ENCODE measurements at regions not wholly inside any gene's neighbourhood (a gene's known extent, or its start where the extent isn't known, plus 50 kb on each side); places are given as distances from the start of the nearest gene placed in this dataset.

DNA sequence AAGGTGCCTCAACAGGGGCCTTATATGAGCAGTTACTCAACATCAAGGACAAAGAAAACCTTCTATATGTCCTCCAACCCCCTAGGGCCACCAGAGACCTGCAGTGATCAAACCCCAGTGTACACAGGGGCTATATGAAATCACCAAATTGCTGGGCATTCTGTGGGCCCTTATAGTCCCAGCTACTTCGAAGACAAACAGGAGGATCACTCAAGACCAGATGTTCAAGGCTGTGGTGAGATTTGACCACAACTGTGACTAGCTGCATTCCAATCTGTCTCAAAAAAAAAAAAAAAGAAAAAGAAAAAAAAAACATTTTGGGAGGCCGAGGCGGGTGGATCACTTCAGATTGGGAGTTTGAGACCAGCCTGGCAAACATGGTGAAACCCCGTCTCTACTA is 51.0 kb upstream of the PRB2 start:
- DNase-seq: no peak

DNA sequence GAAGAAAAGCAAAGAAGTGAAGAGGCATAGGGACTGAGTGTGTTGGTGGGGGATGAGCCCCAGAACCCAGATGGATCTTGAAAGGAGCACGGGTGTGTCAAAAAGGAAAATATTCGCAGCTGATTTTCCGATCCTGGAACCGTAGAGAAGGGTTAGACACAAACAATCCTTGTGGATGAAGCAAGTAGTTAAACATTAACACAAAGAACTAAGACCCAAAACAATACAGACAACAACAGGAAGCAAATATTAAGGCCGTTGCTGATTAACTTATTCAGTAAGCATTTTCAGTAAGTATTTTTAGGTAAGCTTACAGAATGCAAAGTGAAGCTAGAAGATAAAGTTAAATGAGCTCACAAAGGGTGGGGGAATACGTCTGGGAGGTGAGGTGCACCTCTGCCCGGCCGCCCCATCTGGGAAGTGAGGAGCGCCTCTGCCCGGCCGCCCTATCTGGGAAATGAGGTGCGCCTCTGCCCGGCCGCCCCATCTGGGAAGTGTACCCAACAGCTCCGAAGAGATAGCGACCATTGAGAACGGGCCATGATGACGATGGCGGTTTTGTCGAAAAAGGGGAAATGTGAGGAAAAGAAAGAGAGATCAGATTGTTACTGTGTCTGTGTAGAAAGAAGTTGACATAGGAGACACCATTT is 62.8 kb upstream of the PRB2 start:
- DNase-seq: no peak

DNA sequence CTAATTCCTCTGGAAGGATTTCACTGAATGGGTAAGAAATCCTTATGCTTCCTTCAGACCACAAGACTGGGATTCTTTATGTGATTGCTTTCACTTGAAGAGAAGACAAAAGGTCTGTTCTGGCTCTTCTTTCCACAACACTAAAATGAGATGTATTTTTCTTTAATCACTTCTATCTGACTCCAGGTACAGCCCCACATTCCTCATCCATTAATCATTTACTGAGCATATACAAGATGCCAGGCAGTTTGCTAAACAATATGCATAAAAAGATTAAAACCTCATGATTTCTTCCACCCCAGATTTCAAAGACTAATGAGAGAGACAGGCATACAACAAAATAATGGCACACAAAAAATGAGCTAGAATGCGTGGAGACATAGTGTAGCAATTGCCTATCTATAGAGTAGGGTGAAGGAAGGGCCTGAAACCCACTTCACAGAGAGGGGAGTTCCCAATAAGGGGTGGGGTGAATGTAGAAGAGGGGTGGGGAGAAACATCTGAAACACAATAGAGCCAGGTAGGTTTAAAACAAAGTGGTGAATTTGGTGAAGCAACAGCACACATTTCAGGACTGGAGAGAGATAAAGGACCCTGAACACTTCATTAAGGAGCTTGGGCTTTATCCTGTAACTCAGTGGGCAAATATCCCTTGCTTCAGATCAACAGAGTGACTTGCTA is 65.1 kb upstream of the PRB2 start:
- DNase-seq: no peak

DNA sequence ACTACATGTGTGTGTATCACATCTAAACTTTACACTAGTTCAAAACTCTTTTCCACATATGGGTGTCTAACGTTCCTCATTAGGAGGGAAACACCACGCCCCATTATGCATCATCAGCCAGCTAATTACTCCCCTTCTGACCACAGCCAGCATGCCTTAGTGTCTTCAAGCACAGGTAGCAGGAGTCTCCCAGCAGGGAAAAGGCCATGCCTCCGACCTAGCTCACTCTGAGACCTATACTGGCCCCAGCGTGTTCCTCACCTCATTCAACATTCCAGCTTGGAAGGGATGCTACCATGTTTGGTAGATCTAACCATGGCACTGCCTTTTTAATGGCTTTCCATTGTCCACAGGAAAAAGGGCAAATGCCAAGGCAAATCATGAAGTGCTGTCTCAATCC is 66.1 kb upstream of the PRB2 start:
- no peak for DNase-seq

DNA sequence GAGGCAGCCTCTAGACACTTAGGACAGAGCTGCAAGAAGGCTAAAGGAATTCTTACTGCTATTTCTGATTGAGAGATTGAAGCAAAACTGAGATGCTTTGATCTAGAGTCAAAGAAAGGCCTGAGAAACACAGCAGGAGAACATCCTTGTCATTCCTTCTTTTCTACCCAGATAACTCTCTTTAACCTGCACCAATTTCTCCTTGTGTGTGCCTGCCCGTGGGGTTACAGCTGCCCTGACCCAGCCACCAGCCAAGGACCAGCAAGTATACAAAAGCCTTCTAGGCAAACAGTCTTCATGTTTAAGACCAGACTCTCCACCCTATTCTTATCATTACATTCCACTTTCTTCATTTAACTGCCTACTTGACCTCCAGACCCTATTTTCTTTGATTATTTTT is 81.7 kb upstream of the PRB2 start:
- no peak for DNase-seq

DNA sequence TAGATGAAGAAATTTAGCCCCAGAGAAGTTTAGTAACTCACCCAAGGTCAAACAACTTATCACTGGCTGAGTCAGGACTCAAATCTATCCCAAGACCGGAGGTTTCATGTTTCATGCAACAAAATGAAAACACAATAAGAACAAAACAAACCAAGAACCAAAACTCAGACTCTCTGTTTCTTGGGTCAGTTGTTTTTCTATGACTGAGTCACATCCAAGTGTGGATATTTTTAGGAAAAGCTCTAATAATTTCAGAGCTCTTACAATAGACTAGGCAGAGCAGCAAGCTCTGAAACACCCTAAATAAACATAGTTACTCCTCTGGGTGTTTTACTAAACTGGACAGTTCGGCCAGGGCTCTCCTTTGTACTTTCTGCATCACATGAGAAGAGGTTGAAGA is 87.6 kb upstream of the PRB2 start:
- DNase-seq: no peak

DNA sequence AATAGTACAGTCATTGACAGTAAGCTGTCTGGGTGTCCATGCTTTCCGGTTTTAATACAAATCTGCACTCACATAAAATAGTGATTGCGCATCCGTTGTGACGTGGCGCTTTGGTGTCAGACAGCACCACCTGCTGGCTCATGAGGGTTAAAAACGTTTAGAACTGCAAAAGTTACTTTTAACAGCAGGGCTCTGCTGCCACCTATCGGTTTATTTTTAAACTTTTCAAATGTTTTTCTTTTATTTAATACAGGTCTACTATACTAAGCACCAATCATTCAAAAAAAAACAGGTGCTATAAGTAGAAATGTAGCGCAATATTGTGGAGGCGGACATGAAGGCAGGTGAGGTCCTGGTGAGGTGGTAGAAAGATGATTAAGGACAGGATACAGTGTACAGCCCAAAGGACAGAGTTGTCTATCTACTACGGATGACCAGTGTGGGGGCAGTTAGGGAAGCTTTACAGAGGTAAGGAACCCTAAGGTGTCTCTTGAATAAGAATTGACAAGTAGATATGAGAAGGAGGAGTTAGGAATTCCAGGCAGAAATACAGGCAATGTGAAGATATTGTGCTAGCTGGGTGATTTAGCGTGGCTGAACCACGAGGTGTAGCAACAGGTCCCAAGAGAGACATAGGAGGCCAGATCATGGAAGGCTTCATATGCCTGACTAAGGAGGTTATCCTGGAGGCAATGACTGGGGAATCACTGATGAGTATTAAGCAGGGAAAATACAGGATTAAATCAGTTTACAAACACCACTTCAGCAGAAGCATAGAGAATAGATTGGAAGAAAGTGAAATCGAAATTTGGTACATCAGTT is 91.5 kb upstream of the PRB2 start:
- peak; percentile 92 for DNase-seq

DNA sequence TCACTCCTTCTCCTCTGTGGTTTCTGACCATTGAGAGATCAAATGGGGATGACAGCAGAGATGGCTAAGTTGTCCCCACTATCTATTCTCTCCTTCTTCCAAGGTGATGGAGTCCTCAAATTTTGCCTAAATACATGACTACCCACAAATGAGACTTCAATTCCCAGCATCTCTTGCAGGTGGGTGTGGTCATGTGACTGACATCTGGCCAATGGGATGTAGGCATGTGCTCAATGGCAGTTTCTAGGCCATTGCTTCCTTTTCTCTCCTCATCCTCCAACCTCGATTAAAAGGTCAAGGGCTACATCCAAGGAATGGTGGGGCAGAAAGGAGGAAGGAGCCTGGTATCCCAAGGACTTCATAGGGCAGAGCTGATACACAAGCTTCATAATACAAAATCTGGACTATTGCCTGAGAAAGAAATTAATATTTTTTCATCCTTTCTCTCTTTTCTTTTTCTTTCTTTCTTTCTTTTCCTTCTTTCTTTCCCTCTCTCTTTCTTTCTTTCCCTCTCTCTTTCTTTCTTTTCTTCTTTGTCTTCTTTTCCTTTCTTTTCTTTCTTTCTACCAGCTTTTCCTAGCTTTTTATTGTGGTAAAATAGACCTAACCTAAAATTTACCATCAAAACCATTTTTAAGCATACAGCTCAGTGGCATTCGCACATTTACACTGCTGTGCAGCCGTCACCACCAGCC is 100.9 kb upstream of the PRB2 start:
- no peak for DNase-seq

DNA sequence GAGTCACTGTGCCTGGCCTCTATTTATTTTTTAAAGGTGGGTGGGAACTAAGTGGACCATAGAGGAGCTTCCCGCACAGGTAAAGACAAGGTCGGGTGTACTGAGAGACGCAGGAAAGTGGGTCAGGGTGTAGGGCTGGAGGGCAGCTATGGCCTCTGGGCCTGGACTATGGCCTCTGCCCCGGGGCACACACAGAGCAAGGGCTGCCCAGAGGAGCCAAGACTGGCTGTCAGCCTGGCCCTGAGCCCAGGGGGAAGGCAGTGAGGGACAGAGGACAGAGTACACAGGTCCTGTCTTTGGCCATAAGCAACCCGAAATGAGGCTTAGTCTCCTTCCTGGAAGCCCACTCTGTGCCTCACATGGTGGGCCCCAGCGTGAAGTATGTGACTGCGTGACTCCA is 102.1 kb upstream of the PRB2 start:
- no peak for DNase-seq

DNA sequence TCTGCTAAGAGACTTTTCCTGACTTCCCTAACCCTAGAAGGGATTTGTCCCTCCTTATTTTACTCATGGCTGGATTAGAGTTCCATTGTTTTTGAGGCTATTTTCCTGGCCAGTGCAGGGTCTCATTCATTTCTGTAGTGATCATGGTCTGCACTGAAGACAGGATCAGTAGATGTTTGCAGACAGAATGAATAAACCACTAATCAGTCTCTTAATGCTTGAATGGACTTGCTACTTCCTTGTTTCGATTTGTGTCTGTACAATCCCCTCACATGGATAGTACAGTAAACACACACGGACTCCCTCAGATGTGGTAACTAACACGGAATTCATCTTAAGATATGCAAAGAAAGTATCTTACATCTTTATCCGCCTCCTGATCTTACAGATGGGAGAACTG is 102.6 kb upstream of the PRB2 start:
- DNase-seq: no peak

DNA sequence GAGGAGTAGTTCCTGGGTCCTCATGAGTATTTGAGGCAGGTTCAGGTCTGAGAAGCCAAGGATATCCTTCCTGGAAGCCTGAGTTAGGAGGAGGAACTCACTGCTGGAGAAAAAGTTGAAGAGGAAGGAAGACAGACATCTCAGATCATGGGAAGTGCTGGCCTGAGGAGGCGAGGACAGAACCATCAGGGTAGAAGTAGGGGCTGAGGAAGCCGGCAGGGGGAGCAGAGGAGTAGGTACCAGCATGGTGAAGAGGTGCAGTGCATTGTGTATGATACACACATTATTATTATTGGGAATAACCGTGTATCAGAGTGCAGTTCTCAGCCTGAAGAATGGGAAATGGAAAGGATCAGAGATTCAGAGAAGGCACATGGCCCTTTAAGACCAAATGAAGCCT is 103.2 kb upstream of the PRB2 start:
- DNase-seq: peak; percentile 9

DNA sequence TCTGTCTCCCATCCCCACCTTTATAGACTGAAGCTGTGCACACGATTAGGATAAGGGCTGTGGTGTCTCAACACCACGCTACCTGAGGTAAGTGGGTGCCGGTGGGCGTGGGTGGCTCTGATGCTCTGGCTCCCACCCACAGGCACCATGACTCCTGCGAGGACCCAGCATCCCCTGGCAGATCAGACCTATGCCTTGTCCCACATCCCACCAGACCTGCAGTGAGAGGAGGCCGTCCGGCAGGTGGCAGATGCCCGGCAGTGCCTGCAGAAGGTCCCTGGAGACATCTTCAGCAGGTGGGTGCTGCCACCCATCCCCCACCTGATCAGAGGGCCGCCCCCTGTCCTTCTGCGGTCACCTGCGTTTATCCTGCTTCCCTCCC is 104.4 kb upstream of the PRB2 start:
- peak; percentile 72 for DNase-seq

DNA sequence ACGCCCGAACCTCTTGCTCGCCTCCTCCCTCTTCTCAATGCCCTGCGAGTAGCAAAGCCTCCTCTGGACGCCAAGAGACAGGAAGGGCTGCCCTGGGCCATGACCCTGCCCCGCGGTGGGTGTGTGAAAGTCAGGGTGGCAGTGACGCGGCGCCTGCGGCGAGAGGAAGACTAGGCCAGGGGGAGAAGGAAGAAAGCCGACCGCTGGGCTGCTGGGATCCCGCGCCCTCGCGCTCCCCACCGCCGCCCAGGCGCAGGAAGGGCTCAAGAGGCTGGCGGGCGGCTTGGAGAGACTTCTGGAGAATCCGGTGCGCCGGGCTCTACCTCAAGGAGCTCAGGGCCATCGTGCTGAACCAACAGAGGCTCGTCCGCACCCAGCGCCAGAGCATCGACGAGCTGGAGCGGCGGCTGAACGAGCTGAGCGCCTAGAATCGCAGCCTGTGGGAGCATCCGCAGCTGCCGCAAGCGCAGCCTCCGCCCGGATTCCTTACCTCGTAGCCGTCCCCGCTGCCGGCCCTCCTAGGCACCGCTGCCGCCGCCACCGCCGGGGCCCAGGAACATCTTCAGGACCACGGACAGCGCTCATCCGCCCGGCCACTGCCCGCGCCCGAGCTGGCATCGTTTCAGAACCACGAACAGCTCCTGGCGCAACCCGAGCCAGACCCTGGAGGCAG is 105.0 kb upstream of the PRB2 start:
- DNase-seq: peak; percentile 73

DNA sequence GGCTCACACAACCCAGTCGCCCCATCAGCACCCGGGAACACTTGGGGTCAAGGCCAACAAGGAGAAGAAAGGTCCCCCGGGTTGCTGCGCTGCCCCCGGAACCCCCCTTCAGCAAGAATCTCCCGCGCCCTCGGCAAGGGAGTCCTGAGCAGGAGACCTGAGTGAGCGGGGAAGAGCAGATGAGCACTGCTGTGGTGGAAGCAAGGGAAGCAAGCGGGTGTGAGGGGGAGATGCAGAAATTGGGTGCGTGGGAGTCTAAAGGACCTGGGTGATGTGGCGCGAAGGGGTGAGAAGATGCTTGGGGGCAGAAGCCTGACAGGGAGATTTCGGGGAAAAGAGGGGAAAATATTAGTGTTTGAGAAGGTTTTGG is 105.5 kb upstream of the PRB2 start:
- peak; percentile 46 for DNase-seq

DNA sequence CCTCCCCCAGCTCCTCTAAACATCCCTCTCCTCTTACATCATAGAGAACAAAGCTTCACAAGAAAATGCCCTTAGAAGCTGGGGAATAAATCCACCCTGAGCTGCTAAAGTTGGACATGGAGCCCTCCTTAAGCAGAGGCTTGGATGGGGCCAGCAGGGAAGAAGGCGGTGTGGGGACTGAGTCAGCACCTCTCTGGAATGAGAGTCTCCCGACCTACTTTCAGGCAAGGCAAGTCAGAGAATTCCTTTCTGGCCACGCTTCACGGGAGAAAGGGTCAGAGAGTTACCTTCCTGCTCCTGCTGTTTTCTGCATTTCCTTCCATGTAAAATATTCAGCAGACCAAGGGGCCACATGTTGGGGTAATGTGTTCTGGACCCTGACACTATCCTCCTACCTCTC is 113.3 kb upstream of the PRB2 start:
- no peak for DNase-seq

DNA sequence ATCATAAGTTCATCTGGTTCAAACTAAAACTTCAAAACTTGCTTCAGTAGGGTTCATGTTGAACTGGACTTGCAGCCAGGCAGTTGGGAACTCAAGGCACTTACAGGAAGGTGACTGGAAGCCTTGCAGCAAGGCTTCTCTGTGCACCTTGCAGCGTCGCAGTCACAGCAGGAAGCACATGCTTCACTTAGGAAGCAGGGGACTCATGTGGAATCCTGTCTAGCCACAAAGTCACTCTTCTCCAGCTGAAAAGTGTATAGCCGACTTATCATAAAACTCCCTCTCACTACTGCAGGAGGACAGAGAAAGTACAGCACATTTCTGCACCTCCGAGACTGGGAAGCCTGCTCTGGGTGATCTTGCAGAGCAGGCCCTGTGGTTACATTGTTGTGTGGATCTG is 114.0 kb upstream of the PRB2 start:
- DNase-seq: no peak

DNA sequence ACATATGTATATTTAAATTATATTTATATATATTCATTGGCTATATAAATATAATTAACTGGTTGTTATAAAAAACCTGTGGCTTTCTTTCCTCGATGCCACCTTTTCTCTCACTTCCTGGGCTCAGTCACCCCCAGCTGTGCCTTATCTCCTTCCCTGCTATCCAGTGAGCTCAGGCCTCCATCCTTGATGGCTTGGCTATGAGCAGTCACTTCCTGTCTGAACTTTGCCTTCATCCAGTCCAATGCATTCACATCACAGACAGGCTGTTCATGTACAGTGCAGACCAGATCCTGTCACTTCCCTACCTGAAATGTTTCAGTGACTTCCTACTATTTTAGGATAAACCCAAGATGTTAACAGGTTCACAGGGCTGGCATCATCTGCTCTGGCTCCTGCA is 115.3 kb upstream of the PRB2 start:
- peak; percentile 11 for DNase-seq

DNA sequence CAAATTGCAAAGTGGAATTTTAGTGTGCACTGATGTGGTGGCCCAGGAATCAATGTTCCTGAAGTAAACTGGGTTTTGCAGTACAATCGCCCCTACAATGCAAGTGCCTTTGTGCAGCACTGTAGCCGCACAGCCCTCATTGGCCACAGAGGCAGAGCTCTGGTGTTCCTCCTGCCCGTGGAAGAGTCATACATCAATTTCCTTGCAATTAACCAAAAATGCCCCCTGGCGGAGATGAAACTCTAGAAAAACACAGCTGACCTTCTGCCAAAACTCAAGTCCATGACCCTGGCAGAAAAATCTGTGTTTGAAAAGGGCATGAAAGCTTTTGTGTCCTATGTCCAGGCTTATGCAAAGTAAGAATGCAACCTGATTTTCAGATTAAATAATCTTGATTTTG is 117.9 kb upstream of the PRB2 start:
- DNase-seq: no peak

DNA sequence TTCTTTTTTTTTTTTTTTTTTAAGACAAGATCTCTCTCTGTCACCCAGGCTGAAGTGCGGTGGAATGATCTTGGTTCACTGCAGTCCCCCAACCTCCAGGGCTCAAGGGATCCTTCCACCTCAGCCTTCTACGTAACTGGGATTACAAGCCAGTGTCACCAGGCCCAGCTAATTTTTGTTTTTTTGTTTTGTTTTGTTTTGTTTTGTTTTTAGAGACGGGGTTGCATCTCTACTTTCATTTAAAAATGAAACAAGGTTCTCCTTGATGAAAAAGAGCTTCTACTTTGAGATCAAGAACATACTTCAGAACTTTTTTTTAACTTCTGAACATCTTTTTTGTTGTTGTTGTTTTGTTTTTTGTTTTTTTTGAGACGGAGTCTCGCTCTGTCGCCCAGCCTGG is 121.7 kb upstream of the PRB2 start:
- no peak for DNase-seq

DNA sequence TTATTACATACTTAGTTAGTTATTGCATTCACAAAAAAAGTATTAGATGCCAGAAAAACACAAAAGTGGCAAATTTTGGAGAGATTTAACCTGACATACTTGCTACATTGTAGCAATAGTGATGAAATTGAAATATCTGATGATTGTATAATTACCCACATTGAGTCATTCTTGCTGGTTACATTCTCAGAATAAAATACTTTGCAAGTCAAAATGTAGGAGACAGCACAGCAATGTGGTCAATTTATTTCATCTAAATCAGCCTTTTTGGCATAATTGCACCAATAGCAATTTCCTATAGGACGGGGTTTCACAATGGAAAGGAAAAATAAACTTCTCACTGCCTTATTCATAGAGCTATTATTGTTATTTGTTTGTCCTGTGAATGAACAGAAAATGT is 125.0 kb upstream of the ETV6 start:
- DNase-seq: no peak

DNA sequence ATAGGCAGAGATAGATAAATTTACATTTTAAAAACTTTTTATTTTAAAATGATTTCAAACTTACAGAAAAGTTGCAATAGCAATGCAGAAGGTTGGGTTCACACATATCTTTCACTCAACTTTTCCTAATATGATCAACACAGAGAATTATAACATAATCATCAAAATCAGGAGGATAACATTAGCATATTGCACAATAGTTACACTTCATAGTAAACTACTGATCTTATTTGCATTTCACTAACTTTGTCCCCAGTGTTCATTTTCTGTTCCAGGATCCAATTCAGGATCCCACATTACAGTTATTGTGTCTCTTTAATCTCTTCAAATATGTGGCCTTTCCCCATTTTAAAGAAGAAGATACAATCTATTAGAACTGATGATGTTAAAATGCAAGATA is 115.4 kb upstream of the ETV6 start:
- no peak for DNase-seq

DNA sequence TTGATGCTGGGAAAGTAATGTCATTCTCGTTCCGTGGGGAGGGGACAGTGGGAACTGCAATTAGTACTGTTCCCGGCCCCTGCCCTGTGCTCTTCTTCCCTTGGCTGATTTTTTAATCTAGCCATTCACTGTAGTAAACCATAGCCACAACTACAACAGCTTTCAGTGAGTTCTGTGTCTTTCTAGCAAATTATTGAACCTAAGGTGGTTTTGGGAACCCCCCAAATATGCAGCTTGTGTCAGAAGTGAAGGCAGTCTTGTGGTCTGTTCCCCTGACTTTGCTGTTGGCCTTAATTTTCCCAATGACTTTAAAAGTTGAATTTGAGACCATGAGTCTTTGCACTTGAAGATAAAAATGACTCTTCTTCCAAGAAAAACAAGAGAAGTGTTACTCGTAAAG is 114.3 kb upstream of the ETV6 start:
- no peak for DNase-seq

DNA sequence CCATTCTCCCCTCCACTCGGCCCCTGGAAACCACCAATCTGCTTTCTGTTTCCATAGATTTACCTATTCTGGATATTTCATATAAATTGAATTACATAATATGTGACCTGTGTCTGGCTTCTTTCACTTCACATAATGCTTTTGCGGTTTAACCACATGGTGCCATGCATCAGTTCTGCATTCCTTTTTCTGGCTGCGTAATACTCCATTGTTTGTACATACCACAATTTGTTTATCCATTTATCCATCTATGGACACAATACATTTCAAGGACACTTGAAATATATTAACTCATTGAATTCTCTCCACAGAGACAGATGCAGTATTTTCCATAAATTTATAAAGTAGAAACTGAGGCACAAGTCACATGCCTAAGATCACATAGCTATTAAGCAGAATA is 110.3 kb upstream of the ETV6 start:
- DNase-seq: no peak

All from NCI-H146 (cell line).